Omental fat pad (tissue), 3 donors: ENCODE measurements at regions not wholly inside any gene's neighbourhood (a gene's known extent, or its start where the extent isn't known, plus 50 kb on each side); places are given as distances from the start of the nearest gene placed in this dataset.

ENCODE experiments used
- ATAC-seq: fragments of 150-250 bp; one replicate; pipeline ENCODE4 v1.9.1; 2016; ENCODE audit warnings: mild to moderate bottlenecking, moderate library complexity; ENCODE audit not compliant: low FRiP score
- DNase-seq: peaks from one replicate; pipeline ENCODE4 v3.0.0-alpha.2; 2019; ENCODE audit warnings: low spot score
- TF ChIP-seq, protein P1 (sequence below), 3 donors: fragments of 450-650 bp; IDR thresholded peaks; one replicate each; pipeline ENCODE4 v1.5.1; 2016 to 2017; ENCODE audit warnings: antibody characterized with exemption in 3 of 3, mild to moderate bottlenecking in 3 of 3, moderate library complexity in 2 of 3

DNA sequence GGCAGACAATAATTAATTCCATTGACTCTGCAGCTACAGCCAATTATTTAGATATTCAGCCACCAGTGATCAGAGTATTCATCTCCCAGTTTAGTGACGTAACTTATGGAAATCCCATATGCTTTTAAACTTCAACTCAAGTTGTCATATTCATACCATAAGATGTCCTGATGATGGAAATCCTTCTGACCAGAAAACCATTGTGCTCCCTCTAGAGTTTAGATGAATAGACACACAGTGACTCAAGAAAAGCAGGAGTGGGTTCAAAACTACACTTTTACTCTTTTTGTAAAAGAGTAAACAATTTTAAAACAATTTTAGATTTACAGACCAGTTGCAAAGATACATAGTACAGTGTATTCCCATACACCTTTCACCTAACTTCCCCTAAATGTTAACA lies 463.7 kb downstream of the KCNT2 start:
- TF ChIP-seq, protein P1, sequence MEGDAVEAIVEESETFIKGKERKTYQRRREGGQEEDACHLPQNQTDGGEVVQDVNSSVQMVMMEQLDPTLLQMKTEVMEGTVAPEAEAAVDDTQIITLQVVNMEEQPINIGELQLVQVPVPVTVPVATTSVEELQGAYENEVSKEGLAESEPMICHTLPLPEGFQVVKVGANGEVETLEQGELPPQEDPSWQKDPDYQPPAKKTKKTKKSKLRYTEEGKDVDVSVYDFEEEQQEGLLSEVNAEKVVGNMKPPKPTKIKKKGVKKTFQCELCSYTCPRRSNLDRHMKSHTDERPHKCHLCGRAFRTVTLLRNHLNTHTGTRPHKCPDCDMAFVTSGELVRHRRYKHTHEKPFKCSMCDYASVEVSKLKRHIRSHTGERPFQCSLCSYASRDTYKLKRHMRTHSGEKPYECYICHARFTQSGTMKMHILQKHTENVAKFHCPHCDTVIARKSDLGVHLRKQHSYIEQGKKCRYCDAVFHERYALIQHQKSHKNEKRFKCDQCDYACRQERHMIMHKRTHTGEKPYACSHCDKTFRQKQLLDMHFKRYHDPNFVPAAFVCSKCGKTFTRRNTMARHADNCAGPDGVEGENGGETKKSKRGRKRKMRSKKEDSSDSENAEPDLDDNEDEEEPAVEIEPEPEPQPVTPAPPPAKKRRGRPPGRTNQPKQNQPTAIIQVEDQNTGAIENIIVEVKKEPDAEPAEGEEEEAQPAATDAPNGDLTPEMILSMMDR (IDR thresholded peaks at IDR 0.05), result no peak
- no peak for ATAC-seq
- no peak for DNase-seq

DNA sequence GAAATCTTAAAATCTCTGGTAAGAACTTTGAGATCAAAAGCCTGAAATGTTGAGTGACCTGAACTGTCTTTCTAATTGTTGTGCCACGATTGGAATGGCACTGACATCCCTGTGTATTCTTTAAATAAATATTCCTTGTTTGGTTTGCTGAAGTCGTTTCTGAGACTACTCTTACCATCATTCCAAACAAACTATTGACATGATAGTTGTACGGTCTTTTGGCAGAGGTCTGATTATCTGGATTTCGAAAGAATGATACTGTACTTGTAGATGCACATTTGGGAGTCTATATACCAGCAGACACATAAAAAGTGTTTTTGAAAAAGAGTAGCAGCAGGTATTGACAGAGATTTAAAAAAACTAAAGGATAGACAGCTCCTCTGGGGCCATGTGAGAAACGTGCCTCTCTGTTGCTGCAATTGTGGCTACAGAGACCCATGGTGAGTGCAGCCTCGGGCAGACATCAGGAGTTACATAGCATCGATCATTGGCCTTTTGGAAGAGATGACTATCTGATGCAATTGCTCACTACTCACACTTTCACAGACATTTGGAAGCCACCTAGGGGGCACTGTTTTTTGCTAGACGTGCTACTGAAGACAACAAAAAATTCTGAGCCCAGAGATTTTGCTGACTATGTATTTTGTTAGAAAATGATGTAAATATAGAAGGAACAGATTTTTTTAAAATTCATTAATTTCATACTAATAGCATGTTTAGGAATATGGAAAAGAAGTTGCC lies 464.5 kb downstream of the KCNT2 start:
- DNase-seq, result no peak
- no peak for ATAC-seq
- TF ChIP-seq, protein P1 (IDR thresholded peaks at IDR 0.05), result no peak

DNA sequence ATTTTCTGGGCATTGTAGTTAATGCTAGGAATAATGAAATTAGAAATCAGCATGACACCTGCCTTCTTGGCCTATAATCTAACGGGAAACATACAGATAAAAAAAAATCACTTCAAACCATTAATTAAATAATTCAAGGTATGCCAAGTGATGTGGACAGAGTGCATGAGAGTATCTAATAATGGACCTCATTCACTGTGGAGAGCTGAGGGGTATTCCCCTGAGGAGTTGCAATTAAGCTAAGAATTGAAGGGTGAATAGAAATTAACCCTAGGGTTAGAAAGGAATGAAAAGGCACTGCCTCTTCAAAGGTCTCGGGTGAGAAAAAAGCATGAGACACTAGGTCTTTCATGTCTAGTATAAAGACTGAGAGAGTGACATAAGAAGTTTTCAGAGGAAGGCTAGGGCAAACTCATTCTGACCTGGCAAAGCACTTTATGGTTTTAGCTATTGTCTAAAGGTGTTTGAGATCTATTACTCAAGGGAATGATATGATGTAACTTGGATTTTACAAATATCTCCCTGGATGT lies 466.1 kb downstream of the KCNT2 start:
- DNase-seq (no peak), ATAC-seq (no peak)
- TF ChIP-seq, protein P1 (IDR thresholded peaks at IDR 0.05), result no peak

DNA sequence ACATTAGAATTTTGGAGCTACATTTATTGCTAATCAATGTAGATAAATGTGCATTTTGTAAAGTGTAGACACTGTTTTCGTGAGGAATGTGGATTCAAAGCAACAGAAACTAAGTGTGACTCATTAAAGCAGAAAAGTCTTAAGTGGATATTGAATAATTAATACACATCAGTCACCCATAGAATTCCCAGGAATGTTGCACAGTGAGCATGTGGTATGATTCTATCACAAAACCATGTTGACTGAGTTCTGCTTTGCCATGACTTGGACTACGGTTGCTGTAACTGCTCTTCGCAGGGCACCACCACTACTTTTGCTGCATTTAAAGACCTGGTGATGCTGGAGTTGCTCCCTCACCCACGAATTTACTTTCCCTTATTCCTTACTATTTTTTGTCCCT lies 471.8 kb downstream of the KCNT2 start:
- no peak for DNase-seq
- ATAC-seq, result no peak
- TF ChIP-seq, protein P1 (IDR thresholded peaks at IDR 0.05), result no peak

DNA sequence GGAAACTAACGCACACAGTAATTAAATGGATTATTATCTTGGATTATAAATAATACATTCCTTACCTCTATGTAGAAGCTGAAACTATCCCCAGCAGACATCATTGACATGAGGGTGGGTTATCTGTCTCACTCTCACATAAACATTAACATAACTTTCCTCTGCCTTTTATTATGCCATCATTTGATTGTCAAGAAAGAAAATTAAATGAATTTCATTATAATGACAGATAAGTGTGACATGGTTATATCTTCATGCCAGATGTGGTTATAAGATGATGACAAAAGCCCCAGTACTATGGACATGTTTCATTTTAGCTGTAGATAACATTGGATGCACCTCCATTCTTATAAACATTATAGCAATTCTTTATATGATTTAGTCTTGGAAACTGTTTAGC lies 476.5 kb downstream of the KCNT2 start:
- DNase-seq (no peak), ATAC-seq (no peak)
- TF ChIP-seq, protein P1 (IDR thresholded peaks at IDR 0.05), result no peak

DNA sequence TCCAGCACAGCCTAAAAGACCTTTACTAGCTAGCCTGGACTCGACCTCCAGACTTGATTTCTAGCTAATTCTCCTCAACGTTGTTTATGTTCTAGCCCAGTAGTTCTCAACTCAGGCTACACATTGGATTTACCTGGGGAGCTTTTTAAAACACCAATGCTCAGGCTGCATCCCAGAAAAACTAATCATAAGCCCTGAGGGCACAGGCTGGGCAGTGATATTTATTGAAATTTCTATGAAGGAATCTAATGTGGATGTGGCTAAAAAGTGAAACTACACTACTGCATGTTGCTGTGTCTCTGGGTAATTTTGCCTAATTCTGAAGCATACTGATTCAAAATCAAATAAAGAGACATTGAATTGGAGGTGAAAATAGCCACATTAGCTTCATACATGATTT lies 479.4 kb downstream of the KCNT2 start:
- no peak for DNase-seq
- TF ChIP-seq, protein P1 (IDR thresholded peaks at IDR 0.05), result no peak
- ATAC-seq, result no peak

DNA sequence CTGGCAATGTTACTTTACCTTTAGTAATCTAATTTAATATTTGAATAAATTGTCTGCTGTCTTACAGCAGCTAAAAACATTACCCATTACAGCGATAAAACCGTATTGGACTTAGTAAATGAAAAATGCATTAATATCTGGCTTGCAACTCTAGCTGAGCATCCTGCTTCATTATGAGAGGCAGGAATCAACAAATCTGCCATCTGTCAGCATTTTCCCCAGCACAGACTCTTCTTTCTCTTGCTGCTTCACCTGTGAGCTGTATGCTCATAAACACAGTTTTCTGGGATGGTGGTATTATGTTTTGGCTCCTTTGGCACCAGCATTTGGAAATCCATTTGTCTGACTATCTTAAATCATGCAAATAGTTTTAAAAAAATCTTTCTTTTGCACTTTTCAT lies 487.1 kb downstream of the KCNT2 start:
- ATAC-seq, result no peak

More for the DNA sequence above, 487.1 kb downstream of the KCNT2 start:
- TF ChIP-seq, protein P1 (IDR thresholded peaks at IDR 0.05), result no peak
- no peak for DNase-seq
